Fibroblast of lung (primary cell): ENCODE measurements at regions not wholly inside any gene's neighbourhood (a gene's known extent, or its start where the extent isn't known, plus 50 kb on each side); places are given as distances from the start of the nearest gene placed in this dataset.

Source experiments
- CTCF ChIP-seq, 2 donors: IDR thresholded peaks in 1 of 2; conservative IDR thresholded peaks in 1 of 2; 1 replicate in 1 of 2; 2 replicates in 1 of 2; pipeline ENCODE4 v1.5.1; 2011 to 2012; ENCODE audit warnings: low read length in 2 of 2, control low read depth in 1 of 2, inconsistent platforms in 1 of 2, low read depth in 1 of 2, mild to moderate bottlenecking in 1 of 2
- EZH2 ChIP-seq: IDR thresholded peaks from 2 replicates; pipeline ENCODE4 v1.5.1; 2012; ENCODE audit warnings: low read length, control low read depth, mild to moderate bottlenecking; ENCODE audit errors: missing control alignments

- TF ChIP-seq CTCF (conservative IDR thresholded peaks at IDR 0.05 in 1 of 2, IDR thresholded peaks at IDR 0.05 in 1 of 2; ENCODE audit: low read depth in 1 of 2, low read length in 2 of 2) (no peak), EZH2 (no peak)
Measured at GRCh38 chr18:7174344-7175095, 56.4 kb upstream of the LRRC30 start.
